Ramos (cell line): ENCODE measurements at regions not wholly inside any gene's neighbourhood (a gene's known extent, or its start where the extent isn't known, plus 50 kb on each side); places are given as distances from the start of the nearest gene placed in this dataset.

Experiments
- in situ Hi-C: fragments of 300-500 bp; cut with MboI; formaldehyde crosslinking; loops from one replicate; pipeline ENCODE4 v1.14.3; 2022; ENCODE audit warnings: low sequenced_read_pairs; ENCODE audit not compliant: unreplicated experiment

DNA sequence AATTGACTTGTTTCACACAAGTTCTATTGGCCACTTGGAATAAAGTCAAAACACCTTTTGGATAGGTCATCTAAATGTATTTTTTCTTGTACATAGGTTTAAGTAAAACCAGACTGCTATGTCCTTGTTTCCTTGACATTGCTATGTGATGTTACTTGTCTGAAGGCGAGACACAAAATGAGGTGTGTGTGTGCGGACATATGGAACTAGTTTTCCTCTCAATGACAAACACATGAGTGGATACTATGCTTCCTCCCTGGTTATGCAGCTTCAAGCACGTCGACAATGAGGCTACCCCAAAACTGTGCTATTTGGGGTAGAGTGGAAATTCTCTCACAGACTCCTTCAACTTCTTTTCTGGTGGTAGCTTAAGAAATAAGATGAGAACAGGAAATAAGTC is 276.8 kb downstream of the GAS1 start:
- in situ Hi-C loops, result no loop called here

DNA sequence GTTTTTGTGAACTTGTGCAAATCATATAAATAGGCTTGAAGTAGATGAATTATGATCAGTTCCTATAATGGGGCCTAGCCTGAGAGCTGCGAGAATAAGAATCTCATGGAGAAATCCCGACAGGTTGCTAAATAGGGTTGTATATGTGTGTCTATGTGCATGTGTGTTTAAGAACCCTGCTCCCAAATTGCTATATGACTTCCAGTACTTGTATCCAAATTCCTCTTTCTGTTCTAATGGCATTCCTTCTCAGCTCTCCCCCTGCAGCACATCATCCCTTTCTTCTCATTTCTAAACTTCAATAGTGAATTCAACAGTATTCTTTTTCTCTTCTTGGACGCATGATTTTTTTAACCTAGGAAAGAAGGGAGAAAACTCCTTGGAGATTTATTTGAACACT is 277.2 kb downstream of the GAS1 start:
- in situ Hi-C loops, result no loop called here

DNA sequence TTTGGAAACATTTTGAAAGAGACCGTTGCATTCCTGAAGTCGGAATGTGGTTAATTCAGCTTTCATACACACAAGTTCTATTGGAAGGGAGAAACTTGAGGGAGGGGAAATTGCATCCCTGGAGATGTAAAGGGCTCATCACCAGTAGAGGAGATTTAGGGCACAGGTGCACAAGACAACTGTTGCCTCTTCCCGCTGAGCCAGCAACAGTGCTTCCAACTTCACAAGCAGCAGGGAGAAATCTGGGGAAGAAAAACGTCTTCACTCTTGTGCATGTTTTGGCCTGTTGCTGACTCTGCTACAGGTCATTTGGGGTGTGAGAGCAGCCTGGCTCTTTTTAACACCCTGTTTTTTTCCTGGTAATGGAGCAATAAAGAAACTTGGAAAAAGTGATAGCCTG is 277.9 kb downstream of the GAS1 start:
- in situ Hi-C loops, result no loop called here

DNA sequence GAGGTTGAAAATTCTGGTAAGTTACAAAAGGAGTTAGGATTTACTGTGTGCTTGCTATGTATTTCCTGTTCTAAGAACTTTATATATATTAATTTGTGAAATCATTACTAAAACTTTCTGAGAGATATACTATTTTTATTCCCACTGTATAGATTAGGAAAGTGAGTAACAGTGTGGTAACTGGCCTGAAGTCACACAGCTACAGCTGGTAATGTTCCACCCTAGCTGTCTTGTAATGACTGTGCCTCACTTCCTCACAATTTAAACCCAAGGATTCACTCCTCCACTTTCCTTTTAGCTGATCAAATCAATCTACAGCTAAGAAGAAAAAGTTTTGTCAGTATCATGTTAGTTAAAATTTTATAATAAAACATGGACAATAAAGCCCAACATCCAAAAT is 278.8 kb downstream of the GAS1 start:
- in situ Hi-C loops, result no loop called here

DNA sequence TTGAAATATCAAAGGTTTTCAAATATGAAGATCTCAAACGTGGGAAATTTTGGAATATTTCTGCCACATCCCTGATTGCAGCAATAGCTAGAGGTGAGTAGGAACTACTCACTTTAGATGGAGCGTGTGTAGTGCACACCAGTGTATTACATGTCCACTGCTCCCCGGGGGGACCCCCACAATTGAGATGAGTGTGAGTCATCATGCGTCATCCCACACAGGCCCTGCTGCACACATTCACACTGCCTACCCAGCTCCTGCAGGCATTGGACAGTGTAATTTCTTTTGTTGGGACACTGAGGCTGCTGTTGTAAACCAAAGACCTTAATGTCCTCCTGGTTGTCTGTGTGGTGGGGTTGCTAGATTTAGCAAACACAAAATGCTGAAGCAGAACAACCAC is 280.0 kb downstream of the GAS1 start:
- in situ Hi-C loops, result no loop called here

DNA sequence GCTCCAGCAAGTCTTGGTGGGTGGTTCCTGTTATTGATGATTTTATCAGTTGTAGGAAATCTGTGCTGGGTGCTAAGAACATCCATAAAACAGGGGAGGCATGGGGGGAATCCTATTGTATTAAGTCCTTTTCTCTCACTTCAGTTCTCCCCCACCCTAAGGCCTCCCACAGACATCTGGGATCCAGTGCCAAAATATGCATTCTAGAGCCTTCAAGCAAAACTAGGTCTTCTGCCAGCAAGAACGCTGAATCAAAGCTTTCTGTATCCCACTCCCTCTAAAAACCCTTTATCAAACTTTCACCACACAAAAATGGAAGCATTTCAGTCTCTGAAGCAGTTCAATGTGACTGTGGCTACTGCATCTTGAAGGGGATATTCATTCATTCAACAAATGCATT is 281.9 kb downstream of the GAS1 start:
- in situ Hi-C loops, result no loop called here

DNA sequence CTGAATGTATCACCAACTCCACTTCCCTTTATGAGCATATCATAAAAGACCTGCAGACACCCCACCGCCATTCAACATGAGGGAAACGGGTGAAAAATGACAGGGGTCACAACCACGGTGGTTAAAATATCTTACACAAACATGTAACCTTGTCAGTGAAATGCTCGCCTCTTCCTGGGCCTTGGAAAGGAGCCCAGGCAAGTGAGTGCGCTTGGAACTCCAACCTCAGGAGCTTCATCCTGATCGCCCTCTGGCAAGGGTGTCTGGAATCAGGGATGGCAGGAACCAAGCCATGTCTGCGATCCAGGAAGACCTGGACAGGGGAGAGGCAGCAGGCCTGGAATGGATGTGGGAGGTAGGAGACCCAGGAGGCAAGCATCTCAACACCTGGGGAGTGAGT is 282.7 kb downstream of the GAS1 start:
- in situ Hi-C loops, result no loop called here

DNA sequence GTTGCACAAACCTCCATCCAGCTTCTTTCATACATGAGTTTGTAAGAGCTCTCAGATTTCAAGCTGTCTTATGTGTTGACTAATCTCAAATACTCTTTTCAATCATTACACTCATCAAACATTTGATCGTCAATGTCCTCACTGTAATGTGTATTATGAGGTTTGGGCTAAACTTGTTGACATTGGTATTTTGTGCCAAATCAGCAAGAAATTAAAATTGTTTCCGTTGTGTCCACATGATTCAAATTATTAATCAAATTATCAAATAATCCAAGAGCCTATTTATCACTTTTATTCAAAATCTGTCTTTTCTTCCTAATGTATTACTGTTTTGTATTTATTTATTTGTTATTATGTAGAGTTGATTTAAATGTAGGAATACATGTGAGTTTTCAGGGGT is 283.4 kb downstream of the GAS1 start:
- in situ Hi-C loops, result no loop called here

DNA sequence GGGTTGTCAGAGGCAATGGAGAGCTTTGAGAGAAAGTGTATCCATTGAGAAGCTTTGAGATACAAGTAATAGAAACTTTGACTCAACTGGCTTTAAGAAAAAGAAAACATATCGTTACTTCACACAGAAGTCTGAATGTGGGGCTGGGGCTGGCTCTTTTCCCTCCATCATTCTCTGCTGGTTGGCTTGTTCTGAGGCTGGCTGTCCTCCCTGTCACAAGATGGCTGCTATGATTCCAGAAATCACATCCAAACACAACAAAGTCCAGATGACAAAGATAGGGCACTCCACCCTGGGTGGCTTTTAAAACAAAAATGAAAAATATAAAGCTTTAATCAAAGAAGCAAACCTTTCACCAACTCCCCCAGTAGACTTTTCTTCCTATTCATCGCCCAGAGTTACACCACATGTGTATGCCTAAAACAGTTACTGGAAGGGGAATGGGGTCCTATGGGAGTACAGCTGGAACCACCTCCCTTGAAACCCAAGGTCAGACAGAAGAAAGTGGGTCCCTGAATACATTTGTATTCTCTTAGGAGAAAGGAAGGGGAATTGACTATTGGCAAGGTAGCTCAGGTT is 284.3 kb downstream of the GAS1 start:
- in situ Hi-C loops, result no loop called here

DNA sequence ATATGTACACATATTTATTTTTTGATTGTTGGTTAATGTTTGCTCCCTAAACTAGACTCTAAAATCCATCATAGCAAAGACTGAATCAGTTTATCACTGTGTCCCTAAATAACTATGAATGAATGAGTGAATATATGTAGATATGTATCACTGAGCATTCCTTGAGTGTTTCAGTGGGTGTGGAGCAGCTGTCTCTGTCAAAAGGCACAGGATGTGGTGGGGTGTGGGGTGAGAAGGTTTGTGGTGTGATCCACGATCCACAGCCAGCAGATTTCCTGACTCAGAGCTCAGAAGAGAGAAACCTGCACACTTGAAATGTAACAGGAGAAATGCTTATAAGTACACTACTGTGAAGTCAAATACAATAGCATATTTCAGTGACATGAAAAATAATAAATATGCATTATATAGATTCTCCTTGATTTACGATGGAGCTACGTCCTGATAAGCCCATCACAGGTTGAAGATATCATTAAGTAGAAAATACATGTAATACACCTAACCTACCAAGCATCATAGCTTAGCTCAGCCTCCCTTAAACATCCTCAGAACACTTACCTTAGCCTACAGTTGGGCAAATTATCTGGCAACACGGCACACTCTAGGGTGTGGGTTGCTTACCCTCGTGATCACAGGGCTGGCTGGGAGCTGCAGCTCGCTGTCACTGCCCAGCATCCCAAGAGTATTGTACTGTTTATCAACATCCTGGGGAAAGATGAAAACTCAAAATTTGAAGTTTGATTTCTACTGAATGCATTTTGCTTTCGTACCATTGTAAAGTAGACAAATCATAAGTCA is 287.0 kb downstream of the GAS1 start:
- in situ Hi-C loops, result no loop called here

DNA sequence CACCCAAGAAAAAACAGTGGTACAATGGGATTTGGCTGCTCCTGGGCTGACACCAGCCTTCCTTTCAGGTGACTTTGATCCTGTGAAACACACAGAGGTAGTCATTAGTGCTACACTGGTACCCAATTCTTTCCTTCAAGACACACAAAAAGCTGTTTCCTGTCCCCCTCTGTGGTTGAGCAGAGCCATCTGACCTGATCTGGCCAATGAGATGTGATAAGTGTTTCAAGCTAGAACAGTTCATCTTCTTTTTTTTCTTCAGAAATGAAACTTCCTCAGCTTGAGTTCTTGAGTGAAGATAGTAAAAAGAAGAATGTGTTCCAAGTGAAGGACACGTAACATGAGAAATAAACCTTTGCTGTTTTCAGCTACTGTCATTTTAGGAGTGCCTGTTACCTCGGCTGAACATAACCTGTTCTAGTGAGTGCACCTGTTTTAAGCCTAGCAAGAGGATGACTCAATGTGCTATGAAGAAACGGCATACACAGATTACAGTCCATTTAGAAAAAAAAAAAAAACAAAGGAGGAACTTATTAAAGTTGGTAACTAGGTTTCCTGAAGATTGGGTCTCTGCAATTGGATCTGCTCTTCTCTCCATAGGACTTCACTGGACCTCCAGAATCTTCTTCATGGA is 287.8 kb downstream of the GAS1 start:
- in situ Hi-C loops, result no loop called here

DNA sequence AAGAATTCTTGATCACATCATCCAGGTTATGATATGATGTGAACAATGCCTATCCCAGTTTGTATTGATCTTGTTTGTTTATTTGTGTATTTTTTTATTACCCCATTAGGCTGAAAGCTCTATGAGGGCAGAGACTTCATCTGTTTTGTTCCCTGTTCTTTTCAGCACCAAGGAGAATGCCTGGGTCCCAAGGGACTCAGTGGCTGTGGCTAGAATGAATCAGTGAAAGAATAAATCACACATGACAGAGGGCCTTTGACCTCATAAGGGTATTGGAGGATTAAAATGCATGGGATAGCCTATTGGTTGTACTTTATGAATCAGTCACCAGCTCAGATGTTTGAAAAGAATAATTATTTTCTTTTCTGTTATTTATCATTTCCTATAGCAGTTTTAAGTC is 292.2 kb downstream of the GAS1 start:
- in situ Hi-C loops, result no loop called here

DNA sequence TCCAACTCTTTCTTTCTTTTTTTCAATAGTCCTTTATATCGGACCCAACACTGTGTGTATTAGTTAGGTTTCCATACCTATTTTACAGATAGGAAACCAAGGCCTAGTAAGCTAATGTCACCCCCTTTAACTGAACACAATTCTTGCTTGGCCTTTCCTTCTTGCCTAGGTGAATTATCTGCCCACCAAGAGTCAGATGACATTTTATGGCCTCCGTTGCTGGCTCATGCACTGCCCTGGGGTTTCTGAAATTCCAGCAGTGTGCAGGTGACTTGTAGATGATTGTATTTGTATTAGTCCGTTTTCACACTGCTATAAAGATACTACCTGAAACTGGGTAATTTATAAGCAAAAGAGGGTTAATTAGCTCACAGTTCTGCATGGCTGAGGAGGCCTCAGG is 293.8 kb downstream of the GAS1 start:
- in situ Hi-C loops, result no loop called here

DNA sequence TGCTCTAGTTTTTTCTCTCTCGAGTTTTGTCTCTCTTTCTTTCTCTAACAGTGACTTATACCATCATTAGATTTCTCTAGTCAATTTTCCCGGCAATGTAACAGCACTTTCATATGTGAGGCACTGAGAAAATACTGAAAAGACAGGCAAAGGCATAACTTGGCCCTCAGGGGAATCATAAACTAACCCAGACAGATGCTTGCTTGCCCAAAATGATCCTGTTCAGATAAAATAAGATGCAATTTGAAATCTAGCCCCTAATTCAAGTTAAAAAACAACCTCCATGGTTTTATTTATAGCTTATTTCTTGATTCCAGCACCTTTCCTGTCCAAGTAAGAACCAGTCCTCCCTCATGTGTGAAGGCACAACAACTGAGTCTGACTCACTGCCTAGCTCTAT is 294.6 kb downstream of the GAS1 start:
- in situ Hi-C loops, result no loop called here

DNA sequence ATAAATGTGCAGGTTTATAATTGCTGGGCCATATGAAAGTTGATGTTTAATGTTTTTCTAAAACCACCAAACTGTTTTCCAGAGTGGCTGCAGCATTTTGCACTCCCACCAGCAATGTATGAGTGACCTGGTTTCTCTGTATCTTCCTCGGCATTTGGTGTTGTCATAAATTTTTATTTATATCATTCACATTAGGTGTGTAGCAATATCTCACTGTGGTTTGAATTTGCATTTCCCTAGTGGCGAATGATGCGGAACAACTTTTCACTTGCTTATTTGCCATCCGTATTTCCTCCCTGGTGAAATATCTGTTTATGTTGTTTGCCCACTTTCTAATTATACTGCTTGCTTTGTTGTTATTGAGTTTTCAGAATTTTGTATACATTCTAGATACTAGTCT is 295.7 kb upstream of the TUT7 start:
- in situ Hi-C loops, result no loop called here

DNA sequence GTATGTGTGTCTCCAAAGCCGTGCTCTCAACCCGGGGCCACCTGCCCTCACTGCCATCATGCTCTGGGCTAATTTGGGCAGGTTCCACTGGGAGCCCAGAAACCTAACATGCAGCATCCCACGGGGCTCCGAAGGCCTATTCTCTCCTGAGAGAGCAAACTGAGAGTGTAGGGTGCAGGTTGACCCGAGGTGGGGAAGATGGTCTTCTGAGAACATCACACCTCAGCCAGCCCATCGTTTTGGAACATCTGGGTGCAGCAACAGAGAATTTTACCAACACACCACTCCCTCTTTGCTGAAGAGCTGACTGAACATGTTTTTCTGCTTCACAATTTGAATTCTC is 294.6 kb upstream of the TUT7 start:
- in situ Hi-C loops, result no loop called here

DNA sequence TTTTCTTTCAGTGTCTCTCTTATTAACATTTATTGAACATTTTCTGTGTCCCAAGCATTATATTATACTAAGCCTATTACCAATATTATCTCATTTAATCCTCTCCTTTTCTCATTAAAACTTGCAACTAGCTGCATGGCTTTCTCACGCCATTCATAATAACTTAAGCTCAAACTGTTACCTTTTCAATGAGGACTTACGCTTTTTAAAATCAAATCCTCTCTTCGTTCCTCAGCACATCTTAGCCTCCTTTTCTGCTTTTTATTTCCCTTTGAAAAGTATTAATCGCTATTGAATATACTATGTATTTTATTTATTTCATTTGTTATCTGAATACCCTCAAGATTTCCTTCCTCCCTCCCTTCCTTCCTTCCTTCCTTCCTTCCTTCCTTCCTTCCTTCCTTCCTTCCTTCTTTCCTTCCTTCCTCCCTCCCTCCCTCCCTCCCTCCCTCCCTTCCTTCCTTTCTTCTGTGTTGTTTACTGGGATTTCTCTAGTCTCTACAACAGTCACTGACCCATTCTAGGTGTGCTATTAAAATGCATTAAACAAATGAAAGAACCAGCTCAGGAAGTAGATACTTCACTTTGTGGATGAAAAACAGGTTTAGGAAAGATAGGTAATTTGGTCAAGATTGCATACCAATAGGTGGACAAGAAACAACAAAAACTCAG is 294.1 kb upstream of the TUT7 start:
- in situ Hi-C loops, result no loop called here

DNA sequence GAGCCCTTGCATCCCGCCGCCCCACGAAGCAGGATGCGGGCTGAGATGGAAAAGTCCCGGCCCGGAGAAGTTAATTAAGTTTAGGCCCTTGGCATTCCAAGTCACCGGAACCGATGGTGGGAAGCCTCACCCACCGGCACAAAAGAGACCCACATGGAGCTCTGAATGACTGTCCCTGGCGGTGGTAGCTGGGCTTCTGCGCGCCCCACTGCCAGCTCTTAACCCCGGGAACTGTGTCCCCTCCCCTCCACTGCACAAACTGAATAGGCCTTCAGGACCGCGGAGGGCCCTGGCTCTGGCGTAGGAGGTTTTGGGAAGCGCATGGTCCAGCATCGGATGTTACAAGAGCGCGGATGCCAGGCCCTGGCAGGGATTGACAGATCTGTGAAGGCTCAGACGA is 291.1 kb upstream of the TUT7 start:
- in situ Hi-C loops, result no loop called here

DNA sequence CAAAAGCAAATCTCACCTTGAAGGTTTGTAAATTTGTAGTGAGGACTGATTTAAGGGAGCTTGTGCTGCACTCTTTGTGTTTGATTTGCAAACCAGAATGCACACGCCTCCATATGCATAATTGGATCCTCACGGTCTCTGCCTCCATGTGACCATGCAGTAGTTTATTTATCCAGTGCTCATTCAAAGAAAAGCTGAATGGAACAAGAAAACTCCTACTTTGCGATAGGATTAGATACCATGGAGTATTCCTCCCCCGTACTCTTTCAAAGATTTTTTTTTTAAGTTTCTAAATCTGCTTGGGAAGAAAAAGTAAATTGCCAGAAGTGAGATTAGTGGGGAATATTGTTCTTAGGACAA is 290.4 kb upstream of the TUT7 start:
- in situ Hi-C loops, result no loop called here

DNA sequence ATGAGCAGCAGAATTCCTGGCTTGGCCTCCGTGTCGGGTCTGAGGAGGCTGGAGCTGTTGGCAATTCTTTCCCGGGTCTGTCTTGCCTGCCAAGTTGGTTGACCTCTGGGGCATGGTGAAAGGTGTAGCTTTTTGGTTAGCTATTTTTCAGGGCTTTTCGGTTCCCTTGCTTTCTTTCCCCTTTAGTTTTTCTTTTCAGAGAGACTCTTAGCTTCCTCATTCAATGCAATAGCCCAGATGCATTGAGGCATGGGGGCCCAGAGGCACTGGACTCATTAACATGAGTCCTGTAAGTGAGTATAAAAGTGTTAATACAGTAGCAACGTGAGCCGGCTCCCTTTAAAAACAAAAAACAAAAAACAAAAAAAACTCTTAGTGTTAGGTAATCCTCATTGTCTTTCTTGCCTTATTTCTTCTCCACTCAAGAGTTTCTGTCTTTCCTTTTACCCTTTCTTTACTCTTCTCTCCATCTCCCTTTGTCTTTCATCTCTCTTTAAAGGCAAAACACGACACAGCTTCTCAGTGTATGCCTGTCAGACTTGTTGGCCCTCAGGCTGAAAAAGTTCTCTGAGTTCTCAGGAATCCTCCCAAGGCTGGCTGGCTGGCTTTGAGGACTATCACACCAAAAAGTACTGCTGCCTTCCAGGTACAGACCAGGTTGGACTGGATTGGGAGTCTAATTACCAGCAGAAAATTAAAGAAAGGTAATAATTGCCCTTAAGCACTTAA is 289.9 kb upstream of the TUT7 start:
- in situ Hi-C loops, result no loop called here

DNA sequence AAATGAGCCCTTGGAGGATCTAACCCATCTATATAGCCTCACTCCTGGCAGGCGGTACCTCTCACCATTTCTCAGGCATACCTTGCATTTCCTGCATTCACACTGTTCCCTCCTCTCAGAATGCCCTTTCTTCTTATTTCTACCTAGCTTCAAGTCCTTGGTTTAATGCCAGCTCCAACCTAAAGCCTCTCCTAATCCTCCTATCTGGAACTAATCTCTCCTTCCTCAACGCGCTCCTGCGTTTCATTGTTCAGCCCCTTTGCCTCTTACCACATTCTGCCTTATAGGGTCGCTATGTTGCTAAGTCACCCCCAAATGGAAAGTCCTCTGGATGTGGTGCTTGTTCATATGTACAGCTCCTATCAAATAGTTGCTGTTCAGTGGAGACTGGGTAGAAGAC is 288.5 kb upstream of the TUT7 start:
- in situ Hi-C loops, result no loop called here
